Loucy (cell line): ENCODE measurements at regions not wholly inside any gene's neighbourhood (a gene's known extent, or its start where the extent isn't known, plus 50 kb on each side); places are given as distances from the start of the nearest gene placed in this dataset.

Experiments used
- CTCF ChIP-seq: fragments of 200-600 bp; sonication (generic); conservative IDR thresholded peaks from 2 replicates; pipeline ENCODE4 v1.5.1; 2014; ENCODE audit warnings: mild to moderate bottlenecking, antibody characterized with exemption, low read length
- EZH2phosphoT487 ChIP-seq: fragments of 200-600 bp; IDR thresholded peaks from 2 replicates; pipeline ENCODE4 v1.6.1; 2018; ENCODE audit warnings: antibody characterized with exemption, mild to moderate bottlenecking, moderate library complexity, borderline replicate concordance

- TF ChIP-seq CTCF (no peak), EZH2phosphoT487 (no peak)
Observed at GRCh38 chr9:18126831-18127498, 347.0 kb upstream of the ADAMTSL1 start.
